Upper lobe of right lung (tissue), 1 donor: ENCODE measurements at regions not wholly inside any gene's neighbourhood (a gene's known extent, or its start where the extent isn't known, plus 50 kb on each side); places are given as distances from the start of the nearest gene placed in this dataset.

ENCODE experiments used
- ATAC-seq: fragments of 200-7000 bp; cut with Tn5 transposase; one replicate; pipeline ENCODE4 v1.9.1; 2020; ENCODE audit warnings: mild to moderate bottlenecking, moderate library complexity
- DNase-seq: peaks from one replicate; pipeline ENCODE4 v3.0.0-alpha.2; 2020
- H3K27ac ChIP-seq: fragments of 200-600 bp; one replicate; pipeline ENCODE4 v1.8.0; 2022
- H3K27me3 ChIP-seq: fragments of 200-600 bp; one replicate; pipeline ENCODE4 v1.8.0; 2022; ENCODE audit warnings: mild to moderate bottlenecking
- H3K36me3 ChIP-seq: fragments of 200-600 bp; one replicate; pipeline ENCODE4 v1.8.0; 2022
- H3K4me1 ChIP-seq: fragments of 200-600 bp; one replicate; pipeline ENCODE4 v1.8.0; 2022
- H3K4me3 ChIP-seq: fragments of 200-600 bp; one replicate; pipeline ENCODE4 v1.8.0; 2022; ENCODE audit warnings: mild to moderate bottlenecking
- H3K9me3 ChIP-seq: fragments of 200-600 bp; one replicate; pipeline ENCODE4 v1.8.0; 2022
- intact Hi-C: fragments of 100-400 bp; cut with DNase I; formaldehyde crosslinking; loops from one replicate; pipeline ENCODE4 v1.11.0; 2022
- TF ChIP-seq, protein P1 (sequence below): fragments of 200-600 bp; IDR thresholded peaks from one replicate; pipeline ENCODE4 v1.8.0; 2022; ENCODE audit warnings: antibody characterized with exemption
- donor health status: DM: no; HTN: yes; CAD: no; lungs with severe emphysema.

DNA sequence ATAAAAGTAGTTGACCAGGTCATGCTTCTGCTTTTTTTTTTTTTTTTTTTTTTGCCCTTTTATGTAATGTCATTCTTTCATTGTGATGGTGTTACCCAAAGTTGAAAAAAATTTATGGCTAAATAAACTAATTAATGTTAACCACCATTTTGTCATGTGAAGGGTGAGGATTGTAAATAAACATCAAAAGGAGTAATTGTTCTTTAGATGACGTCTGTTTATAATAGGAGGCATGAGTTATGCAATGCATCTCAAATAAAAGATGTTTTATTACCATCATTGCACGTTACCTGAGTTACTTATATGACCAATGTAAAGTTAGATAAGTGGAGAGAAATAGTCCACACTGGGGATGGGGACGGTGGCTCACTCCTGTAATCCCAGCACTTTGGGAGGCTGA lies 349.9 kb upstream of the PDE3A start:
- H3K36me3 ChIP-seq: no peaks in the 10 kb centered on the region
- H3K27ac ChIP-seq: no peak overlapping the region
- ATAC-seq (no peak), DNase-seq (no peak)
- peaks cover under 1% of the 10 kb centered on the region for H3K4me1 ChIP-seq
- H3K9me3 ChIP-seq: no peaks in the 10 kb centered on the region
- intact Hi-C loops: no loop called here
- no peaks in the 10 kb centered on the region for H3K27me3 ChIP-seq
- H3K4me3 ChIP-seq: no peak overlapping the region
- TF ChIP-seq, protein P1, sequence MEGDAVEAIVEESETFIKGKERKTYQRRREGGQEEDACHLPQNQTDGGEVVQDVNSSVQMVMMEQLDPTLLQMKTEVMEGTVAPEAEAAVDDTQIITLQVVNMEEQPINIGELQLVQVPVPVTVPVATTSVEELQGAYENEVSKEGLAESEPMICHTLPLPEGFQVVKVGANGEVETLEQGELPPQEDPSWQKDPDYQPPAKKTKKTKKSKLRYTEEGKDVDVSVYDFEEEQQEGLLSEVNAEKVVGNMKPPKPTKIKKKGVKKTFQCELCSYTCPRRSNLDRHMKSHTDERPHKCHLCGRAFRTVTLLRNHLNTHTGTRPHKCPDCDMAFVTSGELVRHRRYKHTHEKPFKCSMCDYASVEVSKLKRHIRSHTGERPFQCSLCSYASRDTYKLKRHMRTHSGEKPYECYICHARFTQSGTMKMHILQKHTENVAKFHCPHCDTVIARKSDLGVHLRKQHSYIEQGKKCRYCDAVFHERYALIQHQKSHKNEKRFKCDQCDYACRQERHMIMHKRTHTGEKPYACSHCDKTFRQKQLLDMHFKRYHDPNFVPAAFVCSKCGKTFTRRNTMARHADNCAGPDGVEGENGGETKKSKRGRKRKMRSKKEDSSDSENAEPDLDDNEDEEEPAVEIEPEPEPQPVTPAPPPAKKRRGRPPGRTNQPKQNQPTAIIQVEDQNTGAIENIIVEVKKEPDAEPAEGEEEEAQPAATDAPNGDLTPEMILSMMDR: no peak

DNA sequence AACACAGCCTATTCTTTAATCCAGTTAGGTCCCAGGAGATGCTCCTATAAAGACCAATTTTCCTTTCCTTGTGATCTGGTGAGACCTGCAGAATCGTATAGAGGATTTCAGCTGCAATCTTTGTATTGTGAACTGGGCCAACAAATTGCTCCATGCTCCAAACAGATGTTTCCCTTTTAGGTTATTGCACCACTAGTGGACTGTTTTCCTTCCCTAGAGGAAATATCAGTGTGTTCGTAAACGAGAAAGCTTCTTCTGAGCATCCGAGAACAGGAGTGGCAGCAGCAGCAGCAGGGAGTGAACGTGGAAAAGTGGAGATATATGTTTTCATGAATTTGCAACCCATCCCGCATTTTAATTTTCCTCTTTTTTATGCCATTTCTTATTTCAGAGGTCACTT lies 344.1 kb upstream of the PDE3A start:
- no peak overlapping the region for H3K27ac ChIP-seq
- intact Hi-C loops: no loop called here
- H3K9me3 ChIP-seq: no peaks in the 10 kb centered on the region
- no peaks in the 10 kb centered on the region for H3K36me3 ChIP-seq
- ATAC-seq: peak; percentile 28
- DNase-seq: no peak
- H3K27me3 ChIP-seq: no peaks in the 10 kb centered on the region
- TF ChIP-seq, protein P1: no peak
- H3K4me3 ChIP-seq: no peak overlapping the region
- H3K4me1 ChIP-seq: peaks cover 9% of the 10 kb centered on the region

DNA sequence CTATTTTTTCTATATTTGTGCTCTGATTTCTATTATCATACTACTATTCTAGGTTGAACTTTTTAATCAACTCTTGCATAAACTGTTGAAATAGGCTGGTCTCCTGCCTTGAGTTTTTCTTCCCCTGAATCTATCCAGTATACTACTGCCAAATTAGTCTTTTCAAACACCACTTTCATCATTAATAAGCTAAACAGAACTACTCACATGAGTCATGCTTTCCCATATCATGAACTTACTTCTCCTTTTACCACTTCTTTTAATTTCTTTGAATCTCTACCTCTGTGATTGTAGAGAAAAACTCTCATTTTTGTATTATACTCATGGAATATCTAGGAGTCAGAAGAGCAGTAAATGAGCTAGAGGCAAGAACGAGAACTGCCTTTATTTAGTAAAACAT lies 340.3 kb upstream of the PDE3A start:
- H3K27me3 ChIP-seq: no peaks in the 10 kb centered on the region
- H3K4me1 ChIP-seq: peaks cover 9% of the 10 kb centered on the region
- TF ChIP-seq, protein P1: no peak
- no peaks in the 10 kb centered on the region for H3K9me3 ChIP-seq
- no peak overlapping the region for H3K27ac ChIP-seq
- no peak for ATAC-seq
- no peak for DNase-seq
- H3K4me3 ChIP-seq: no peak overlapping the region
- H3K36me3 ChIP-seq: no peaks in the 10 kb centered on the region
- intact Hi-C loops: no loop called here

DNA sequence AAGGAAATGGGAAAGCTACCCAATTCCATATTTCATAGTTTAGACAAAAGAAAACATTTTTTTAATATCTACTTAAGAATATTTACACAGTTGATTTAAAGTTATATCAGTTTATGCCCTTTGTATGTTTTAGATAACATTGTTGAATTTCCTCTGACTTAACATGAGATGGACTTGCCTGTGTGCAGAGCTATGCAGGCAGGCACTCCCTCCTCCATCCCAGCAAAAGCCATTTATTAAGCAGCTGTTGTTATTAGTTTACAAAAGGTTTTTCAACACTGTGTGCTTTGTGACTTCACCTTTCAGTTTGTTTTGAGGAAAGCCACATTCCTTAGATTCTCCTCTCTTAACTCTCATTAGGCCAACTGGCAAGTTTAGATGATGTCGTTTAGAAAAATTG lies 337.5 kb upstream of the PDE3A start:
- Histone ChIP-seq H3K27me3 (no peaks in the 10 kb centered on the region), H3K9me3 (no peaks in the 10 kb centered on the region), H3K4me3 (no peak overlapping the region), H3K27ac (no peak overlapping the region), H3K36me3 (no peaks in the 10 kb centered on the region), H3K4me1 (no peaks in the 10 kb centered on the region)
- DNase-seq (no peak), ATAC-seq (peak; percentile 47)
- TF ChIP-seq, protein P1: no peak
- intact Hi-C loops: no loop called here

DNA sequence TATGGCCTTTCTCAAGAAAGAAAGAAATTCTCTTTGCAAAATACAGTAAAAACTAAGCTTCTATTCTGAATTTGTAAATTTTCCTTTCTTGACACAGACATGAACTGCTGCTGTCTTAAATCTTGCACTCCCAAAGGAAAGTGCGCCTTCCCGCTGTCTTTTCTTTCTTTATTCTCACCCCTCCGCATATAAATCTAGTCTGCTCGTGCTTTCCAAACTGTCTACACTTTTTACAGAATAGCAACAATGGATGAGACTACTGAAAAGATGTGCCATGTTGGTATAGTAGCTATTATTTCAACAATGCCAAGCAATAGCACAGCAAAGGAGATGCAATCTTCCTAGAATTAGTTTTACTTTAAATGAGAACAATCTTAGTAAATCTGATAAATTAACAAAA lies 328.8 kb upstream of the PDE3A start:
- H3K27me3 ChIP-seq: no peaks in the 10 kb centered on the region
- intact Hi-C loops: no loop called here
- no peaks in the 10 kb centered on the region for H3K36me3 ChIP-seq
- ATAC-seq (no peak), DNase-seq (no peak)
- H3K4me3 ChIP-seq: no peak overlapping the region
- no peaks in the 10 kb centered on the region for H3K4me1 ChIP-seq
- no peak overlapping the region for H3K27ac ChIP-seq
- TF ChIP-seq, protein P1: no peak
- H3K9me3 ChIP-seq: no peaks in the 10 kb centered on the region

DNA sequence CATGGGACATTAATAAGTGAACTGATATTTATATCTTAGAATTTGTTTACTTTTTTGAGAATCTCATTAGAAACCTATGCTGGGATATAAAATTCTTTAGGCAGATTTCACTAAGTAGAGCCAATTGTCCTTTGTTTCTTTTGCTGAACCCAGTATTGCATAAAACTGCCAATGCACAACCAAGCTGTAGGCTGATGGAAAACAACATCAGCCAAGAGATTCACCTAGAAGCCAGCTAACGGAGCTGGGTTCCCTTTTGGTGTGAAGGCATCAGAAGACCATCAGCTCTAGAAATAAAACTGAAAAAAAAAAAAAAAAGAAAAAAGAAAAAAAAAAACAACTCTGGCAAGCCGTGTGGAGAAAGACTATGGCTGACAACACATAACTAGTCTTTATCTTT lies 328.2 kb upstream of the PDE3A start:
- H3K9me3 ChIP-seq: no peaks in the 10 kb centered on the region
- H3K27me3 ChIP-seq: no peaks in the 10 kb centered on the region
- DNase-seq: no peak
- H3K36me3 ChIP-seq: no peaks in the 10 kb centered on the region
- intact Hi-C loops: no loop called here
- no peak for ATAC-seq
- H3K4me3 ChIP-seq: no peak overlapping the region
- TF ChIP-seq, protein P1: no peak
- H3K27ac ChIP-seq: no peak overlapping the region
- no peaks in the 10 kb centered on the region for H3K4me1 ChIP-seq
